Panc1 (cell line): ENCODE measurements at regions not wholly inside any gene's neighbourhood (a gene's known extent, or its start where the extent isn't known, plus 50 kb on each side); places are given as distances from the start of the nearest gene placed in this dataset.

Experiments
- ATAC-seq: fragments of 200-7000 bp; cut with Tn5 transposase; 2 replicates; pipeline ENCODE4 v1.9.1; 2020; ENCODE audit warnings: mild to moderate bottlenecking, moderate library complexity
- BruUV-seq: library from RNA; stranded (reverse); fragments of 400-500 nt; replicated peaks from 2 replicates; lab custom pipeline; 2021; lab: Mats Ljungman, UMichigan
- CTCF ChIA-PET: fragments of 300-600 bp; sonication (Branson Sonifier 250); formaldehyde crosslinking; loops from one replicate; lab custom pipeline; 2022; ENCODE audit warnings: antibody characterized with exemption; lab: Charles Lee
- POLR2A ChIA-PET: fragments of 300-600 bp; sonication (Branson Sonifier 250); formaldehyde crosslinking; loops from one replicate; lab custom pipeline; 2022; ENCODE audit warnings: antibody characterized with exemption; lab: Charles Lee
- DNase-seq: peaks from one replicate; pipeline ENCODE4 v3.0.0-alpha.2; 2010; ENCODE audit warnings: low read depth, low spot score
- H3K27ac ChIP-seq: 2 replicates; pipeline ENCODE4 v1.5.1; 2011; ENCODE audit warnings: mild to moderate bottlenecking, low read length, inconsistent platforms
- H3K27me3 ChIP-seq: fragments of 200-500 bp; sonication (Bioruptor generic); 2 replicates; pipeline ENCODE4 v1.6.0; 2014; ENCODE audit warnings: low read length, inconsistent platforms; ENCODE audit not compliant: control insufficient read depth, insufficient read depth
- H3K36me3 ChIP-seq: fragments of 200-500 bp; sonication (Bioruptor generic); 2 replicates; pipeline ENCODE4 v1.5.1; 2014; ENCODE audit warnings: inconsistent platforms, mild to moderate bottlenecking, low read length, moderate library complexity; ENCODE audit not compliant: control insufficient read depth, insufficient read depth
- H3K4me1 ChIP-seq: 2 replicates; pipeline ENCODE4 v1.5.1; 2011; ENCODE audit warnings: inconsistent platforms, mild to moderate bottlenecking, low read length, moderate library complexity; ENCODE audit not compliant: control insufficient read depth, insufficient read depth
- H3K4me3 ChIP-seq, 2 experiments: 2 replicates each; pipeline ENCODE4 v1.5.1; 2011 to 2012; ENCODE audit warnings: low read depth in 2 of 2, low read length in 2 of 2, mild to moderate bottlenecking in 2 of 2, inconsistent platforms in 1 of 2, moderate library complexity in 1 of 2
- H3K9me3 ChIP-seq: fragments of 200-500 bp; sonication (Bioruptor generic); 2 replicates; pipeline ENCODE4 v1.5.1; 2014; ENCODE audit warnings: low read depth, mild to moderate bottlenecking, inconsistent platforms, low read length, moderate library complexity; ENCODE audit not compliant: control insufficient read depth, insufficient read depth
- POLR2AphosphoS5 ChIP-seq: IDR thresholded peaks from 2 replicates; pipeline ENCODE4 v1.6.1; 2012; ENCODE audit warnings: mild to moderate bottlenecking, low read depth, low read length, moderate library complexity
- SIN3A ChIP-seq: IDR thresholded peaks from 2 replicates; pipeline ENCODE4 v1.6.1; 2012; ENCODE audit warnings: low read depth, mild to moderate bottlenecking, low read length, moderate library complexity, borderline replicate concordance; ENCODE audit not compliant: insufficient read depth
- TCF7L2 ChIP-seq: IDR thresholded peaks from 2 replicates; pipeline ENCODE4 v1.6.1; 2011; ENCODE audit warnings: mild to moderate bottlenecking, low read depth, low read length, inconsistent platforms
- in situ Hi-C: cut with HindIII; loops from 2 replicates; pipeline ENCODE4 v1.10.0; 2016; ENCODE audit warnings: low sequenced_read_pairs, low pct_unique_long_range_greater_than_20kb
- intact Hi-C: fragments of 100-400 bp; cut with micrococcal nuclease; formaldehyde crosslinking; loops from one replicate; pipeline ENCODE4 v1.10.0; 2022; ENCODE audit not compliant: unreplicated experiment
- TF ChIP-seq, protein P1 (sequence below): fragments of 450-650 bp; IDR thresholded peaks from 2 replicates; pipeline ENCODE4 v1.5.1; 2017; ENCODE audit warnings: mild to moderate bottlenecking
- TF ChIP-seq, protein P2 (sequence below), 2 experiments: IDR thresholded peaks; 2 replicates each; pipeline ENCODE4 v1.6.1; 2011 to 2012; ENCODE audit warnings: low read depth in 2 of 2, control low read depth in 1 of 2, low read length in 1 of 2, mild to moderate bottlenecking in 1 of 2, moderate library complexity in 1 of 2; ENCODE audit not compliant: insufficient read depth in 1 of 2

DNA sequence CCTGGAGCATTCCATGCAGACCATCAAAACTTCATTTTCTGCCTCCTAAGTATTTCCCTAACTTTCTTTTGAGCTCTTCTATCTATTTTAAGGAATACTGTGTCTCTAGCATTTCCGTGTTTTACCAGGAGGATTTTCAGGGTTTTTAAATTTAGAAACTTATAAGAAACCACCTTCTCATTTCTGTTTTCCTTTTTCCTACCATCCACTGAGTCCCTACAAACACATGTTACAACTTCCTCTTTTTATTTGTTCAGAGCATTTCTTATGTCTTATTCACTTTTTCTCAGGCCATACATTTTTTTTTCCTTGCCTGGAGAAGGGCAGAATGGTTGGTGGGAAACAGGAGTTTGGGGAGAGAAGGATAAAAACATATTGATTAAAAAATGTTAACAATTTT lies 130.0 kb upstream of the BMP5 start:
- ChIA-PET POLR2A (no interaction called here), CTCF (no interaction called here)
- H3K27me3 ChIP-seq = no peaks in the 10 kb centered on the region
- intact Hi-C loops (no loop called here), in situ Hi-C loops (no loop called here)
- H3K36me3 ChIP-seq = no peaks in the 10 kb centered on the region
- H3K27ac ChIP-seq = no peak overlapping the region
- no peak overlapping the region for H3K4me3 ChIP-seq
- no peak for DNase-seq
- no TSS peak for BruUV-seq
- no peak for ATAC-seq
- H3K4me1 ChIP-seq = no peaks in the 10 kb centered on the region
- TF ChIP-seq, protein P1, sequence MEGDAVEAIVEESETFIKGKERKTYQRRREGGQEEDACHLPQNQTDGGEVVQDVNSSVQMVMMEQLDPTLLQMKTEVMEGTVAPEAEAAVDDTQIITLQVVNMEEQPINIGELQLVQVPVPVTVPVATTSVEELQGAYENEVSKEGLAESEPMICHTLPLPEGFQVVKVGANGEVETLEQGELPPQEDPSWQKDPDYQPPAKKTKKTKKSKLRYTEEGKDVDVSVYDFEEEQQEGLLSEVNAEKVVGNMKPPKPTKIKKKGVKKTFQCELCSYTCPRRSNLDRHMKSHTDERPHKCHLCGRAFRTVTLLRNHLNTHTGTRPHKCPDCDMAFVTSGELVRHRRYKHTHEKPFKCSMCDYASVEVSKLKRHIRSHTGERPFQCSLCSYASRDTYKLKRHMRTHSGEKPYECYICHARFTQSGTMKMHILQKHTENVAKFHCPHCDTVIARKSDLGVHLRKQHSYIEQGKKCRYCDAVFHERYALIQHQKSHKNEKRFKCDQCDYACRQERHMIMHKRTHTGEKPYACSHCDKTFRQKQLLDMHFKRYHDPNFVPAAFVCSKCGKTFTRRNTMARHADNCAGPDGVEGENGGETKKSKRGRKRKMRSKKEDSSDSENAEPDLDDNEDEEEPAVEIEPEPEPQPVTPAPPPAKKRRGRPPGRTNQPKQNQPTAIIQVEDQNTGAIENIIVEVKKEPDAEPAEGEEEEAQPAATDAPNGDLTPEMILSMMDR = no peak
- no peaks in the 10 kb centered on the region; the same call in 1 of the 2 replicates for H3K9me3 ChIP-seq

DNA sequence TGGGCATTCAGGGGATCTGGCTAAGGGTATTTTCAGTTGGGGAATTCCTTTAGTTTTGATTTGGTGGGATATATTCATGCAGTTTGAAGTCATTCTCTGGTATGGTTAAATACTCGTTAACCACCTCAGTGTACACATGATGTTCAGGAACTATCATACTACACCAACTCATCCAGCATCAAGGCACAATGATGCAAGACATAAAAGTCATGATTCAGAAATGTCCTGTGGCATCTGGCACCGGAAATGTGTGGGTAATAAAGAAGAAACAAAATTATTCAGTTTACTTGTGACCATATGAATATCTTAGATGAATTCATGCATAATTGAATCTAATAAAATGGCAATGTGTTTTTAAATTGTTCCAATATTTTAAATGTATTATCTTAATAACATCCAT lies 129.0 kb upstream of the BMP5 start:
- no peak for DNase-seq
- in situ Hi-C loops (no loop called here), intact Hi-C loops (no loop called here)
- ChIA-PET CTCF (no interaction called here), POLR2A (no interaction called here)
- no peak overlapping the region for H3K4me3 ChIP-seq
- TF ChIP-seq, protein P1 = no peak
- TF ChIP-seq, protein P2, sequence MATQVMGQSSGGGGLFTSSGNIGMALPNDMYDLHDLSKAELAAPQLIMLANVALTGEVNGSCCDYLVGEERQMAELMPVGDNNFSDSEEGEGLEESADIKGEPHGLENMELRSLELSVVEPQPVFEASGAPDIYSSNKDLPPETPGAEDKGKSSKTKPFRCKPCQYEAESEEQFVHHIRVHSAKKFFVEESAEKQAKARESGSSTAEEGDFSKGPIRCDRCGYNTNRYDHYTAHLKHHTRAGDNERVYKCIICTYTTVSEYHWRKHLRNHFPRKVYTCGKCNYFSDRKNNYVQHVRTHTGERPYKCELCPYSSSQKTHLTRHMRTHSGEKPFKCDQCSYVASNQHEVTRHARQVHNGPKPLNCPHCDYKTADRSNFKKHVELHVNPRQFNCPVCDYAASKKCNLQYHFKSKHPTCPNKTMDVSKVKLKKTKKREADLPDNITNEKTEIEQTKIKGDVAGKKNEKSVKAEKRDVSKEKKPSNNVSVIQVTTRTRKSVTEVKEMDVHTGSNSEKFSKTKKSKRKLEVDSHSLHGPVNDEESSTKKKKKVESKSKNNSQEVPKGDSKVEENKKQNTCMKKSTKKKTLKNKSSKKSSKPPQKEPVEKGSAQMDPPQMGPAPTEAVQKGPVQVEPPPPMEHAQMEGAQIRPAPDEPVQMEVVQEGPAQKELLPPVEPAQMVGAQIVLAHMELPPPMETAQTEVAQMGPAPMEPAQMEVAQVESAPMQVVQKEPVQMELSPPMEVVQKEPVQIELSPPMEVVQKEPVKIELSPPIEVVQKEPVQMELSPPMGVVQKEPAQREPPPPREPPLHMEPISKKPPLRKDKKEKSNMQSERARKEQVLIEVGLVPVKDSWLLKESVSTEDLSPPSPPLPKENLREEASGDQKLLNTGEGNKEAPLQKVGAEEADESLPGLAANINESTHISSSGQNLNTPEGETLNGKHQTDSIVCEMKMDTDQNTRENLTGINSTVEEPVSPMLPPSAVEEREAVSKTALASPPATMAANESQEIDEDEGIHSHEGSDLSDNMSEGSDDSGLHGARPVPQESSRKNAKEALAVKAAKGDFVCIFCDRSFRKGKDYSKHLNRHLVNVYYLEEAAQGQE (IDR thresholded peaks at IDR 0.05; ENCODE audit: insufficient read depth in 1 of 2, low read depth in 2 of 2, low read length in 1 of 2) = no peak
- TF ChIP-seq POLR2AphosphoS5 (no peak), SIN3A (no peak), TCF7L2 (no peak)
- no peaks in the 10 kb centered on the region for H3K4me1 ChIP-seq
- H3K36me3 ChIP-seq = no peaks in the 10 kb centered on the region
- no TSS peak for BruUV-seq
- no peak for ATAC-seq
- no peaks in the 10 kb centered on the region; the same call in 1 of the 2 replicates for H3K9me3 ChIP-seq
- no peak overlapping the region for H3K27ac ChIP-seq
- no peaks in the 10 kb centered on the region for H3K27me3 ChIP-seq

DNA sequence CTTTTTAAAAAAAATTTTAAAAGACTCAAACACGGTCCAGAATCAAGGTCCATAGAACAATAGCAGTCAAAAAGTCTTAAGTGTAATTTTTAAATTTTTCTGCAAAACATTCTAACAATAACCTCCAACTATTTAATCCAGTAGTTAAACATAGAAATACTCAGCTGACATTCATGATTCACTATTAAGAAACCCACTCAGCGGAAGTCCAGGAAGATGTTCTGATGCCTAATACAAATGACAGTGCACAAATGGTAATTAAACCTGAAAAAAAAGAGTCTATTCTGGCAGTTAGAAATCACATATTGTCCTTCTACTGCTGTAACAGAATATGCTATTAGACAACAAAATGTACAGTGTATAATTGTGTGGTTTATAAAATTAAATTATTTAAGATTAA lies 128.2 kb upstream of the BMP5 start:
- ChIA-PET CTCF (no interaction called here), POLR2A (no interaction called here)
- intact Hi-C loops = no loop called here
- Histone ChIP-seq H3K9me3 (no peaks in the 10 kb centered on the region), H3K27ac (no peak overlapping the region), H3K4me3 (no peak overlapping the region), H3K27me3 (no peaks in the 10 kb centered on the region), H3K4me1 (no peaks in the 10 kb centered on the region), H3K36me3 (no peaks in the 10 kb centered on the region)
- DNase-seq (no peak), ATAC-seq (no peak)
- in situ Hi-C loops = no loop called here
- no TSS peak for BruUV-seq
- no peak for TF ChIP-seq TCF7L2
- TF ChIP-seq, protein P1 = no peak
